H9 (cell line): ENCODE measurements at regions not wholly inside any gene's neighbourhood (a gene's known extent, or its start where the extent isn't known, plus 50 kb on each side); places are given as distances from the start of the nearest gene placed in this dataset.

Experiments
- DNase-seq: peaks from one replicate; pipeline ENCODE4 v3.0.0-alpha.2; 2017
- H2AFZ ChIP-seq: one replicate; pipeline ENCODE4 v1.6.1; 2013; ENCODE audit warnings: mild to moderate bottlenecking, low read length, control low read depth, moderate library complexity
- H2AK5ac ChIP-seq: 2 replicates; pipeline ENCODE4 v1.6.1; 2013; ENCODE audit warnings: low read length, control low read depth, mixed read lengths; ENCODE audit not compliant: insufficient read length
- H2BK120ac ChIP-seq: one replicate; pipeline ENCODE4 v1.6.1; 2013; ENCODE audit warnings: low read depth, mild to moderate bottlenecking, low read length, control low read depth, inconsistent platforms; ENCODE audit not compliant: poor library complexity, severe bottlenecking
- H2BK12ac ChIP-seq: 2 replicates; pipeline ENCODE4 v1.6.1; 2013; ENCODE audit warnings: low read length, control low read depth, mixed read lengths, low read depth; ENCODE audit not compliant: insufficient read length
- H2BK15ac ChIP-seq: 2 replicates; pipeline ENCODE4 v1.6.1; 2013; ENCODE audit warnings: low read depth, low read length, control low read depth
- H2BK20ac ChIP-seq: one replicate; pipeline ENCODE4 v1.6.1; 2013; ENCODE audit warnings: low read depth, mild to moderate bottlenecking, low read length, control low read depth, inconsistent platforms; ENCODE audit not compliant: poor library complexity, severe bottlenecking
- H2BK5ac ChIP-seq: 2 replicates; pipeline ENCODE4 v1.6.1; 2013; ENCODE audit warnings: low read length, control low read depth, mixed read lengths; ENCODE audit not compliant: insufficient read length
- H3K14ac ChIP-seq: 2 replicates; pipeline ENCODE4 v1.6.1; 2013; ENCODE audit warnings: low read length, control low read depth; ENCODE audit not compliant: insufficient read depth
- H3K18ac ChIP-seq: 2 replicates; pipeline ENCODE4 v1.6.1; 2013; ENCODE audit warnings: low read depth, mild to moderate bottlenecking, mixed read lengths, low read length, control low read depth; ENCODE audit not compliant: insufficient read length
- H3K23ac ChIP-seq: 2 replicates; pipeline ENCODE4 v1.6.1; 2013; ENCODE audit warnings: low read length, control low read depth, mixed read lengths, low read depth; ENCODE audit not compliant: insufficient read length
- H3K23me2 ChIP-seq: 2 replicates; pipeline ENCODE4 v1.6.1; 2013; ENCODE audit warnings: low read depth, mild to moderate bottlenecking, mixed read lengths, low read length, control low read depth; ENCODE audit not compliant: insufficient read length, poor library complexity, severe bottlenecking
- H3K27ac ChIP-seq: 2 replicates; pipeline ENCODE4 v1.5.1; 2013; ENCODE audit warnings: low read length, control low read depth, mixed read lengths, low read depth; ENCODE audit not compliant: insufficient read length
- H3K27me3 ChIP-seq: 2 replicates; pipeline ENCODE4 v1.6.1; 2013; ENCODE audit warnings: low read length, control low read depth, inconsistent platforms; ENCODE audit not compliant: insufficient read depth
- H3K4ac ChIP-seq: 2 replicates; pipeline ENCODE4 v1.6.1; 2013; ENCODE audit warnings: low read depth, mild to moderate bottlenecking, control low read depth, inconsistent platforms, low read length, moderate library complexity
- H3K4me1 ChIP-seq: 2 replicates; pipeline ENCODE4 v1.6.1; 2013; ENCODE audit warnings: low read length, control low read depth, inconsistent platforms; ENCODE audit not compliant: insufficient read depth
- H3K4me2 ChIP-seq: 2 replicates; pipeline ENCODE4 v1.6.1; 2013; ENCODE audit warnings: low read length, control low read depth, mixed read lengths; ENCODE audit not compliant: insufficient read length, insufficient read depth
- H3K56ac ChIP-seq: 2 replicates; pipeline ENCODE4 v1.6.1; 2013; ENCODE audit warnings: low read depth, mild to moderate bottlenecking, mixed read lengths, low read length, control low read depth; ENCODE audit not compliant: insufficient read length
- H3K79me1 ChIP-seq: 2 replicates; pipeline ENCODE4 v1.6.1; 2013; ENCODE audit warnings: low read depth, mild to moderate bottlenecking, moderate library complexity, low read length, control low read depth, inconsistent platforms; ENCODE audit not compliant: insufficient read depth, poor library complexity, severe bottlenecking
- H3K79me2 ChIP-seq: 2 replicates; pipeline ENCODE4 v1.6.1; 2013; ENCODE audit warnings: low read length, control low read depth, inconsistent platforms; ENCODE audit not compliant: insufficient read depth
- H3K9ac ChIP-seq: 2 replicates; pipeline ENCODE4 v1.6.1; 2013; ENCODE audit warnings: low read length, control low read depth, mixed read lengths; ENCODE audit not compliant: insufficient read length; ENCODE audit errors: extremely low read depth
- H3K9me3 ChIP-seq: one replicate; pipeline ENCODE4 v1.6.1; 2013; ENCODE audit warnings: low read depth, low read length, inconsistent platforms; ENCODE audit not compliant: control insufficient read depth
- H3T11ph ChIP-seq: one replicate; pipeline ENCODE4 v1.6.1; 2013; ENCODE audit warnings: mild to moderate bottlenecking, low read length, control low read depth, inconsistent platforms
- H4K20me1 ChIP-seq: one replicate; pipeline ENCODE4 v1.6.1; 2013; ENCODE audit not compliant: control insufficient read depth, insufficient read length, insufficient read depth
- H4K5ac ChIP-seq: 2 replicates; pipeline ENCODE4 v1.6.1; 2013; ENCODE audit warnings: low read depth, mild to moderate bottlenecking, mixed read lengths, low read length, control low read depth; ENCODE audit not compliant: insufficient read length
- H4K8ac ChIP-seq: replicated peaks from 2 replicates; pipeline ENCODE4 v1.6.1; 2013; ENCODE audit warnings: low read length, control low read depth, mixed read lengths, low read depth; ENCODE audit not compliant: insufficient read length
- H4K91ac ChIP-seq: 2 replicates; pipeline ENCODE4 v1.6.1; 2013; ENCODE audit warnings: low read depth, mild to moderate bottlenecking, moderate library complexity, mixed read lengths, low read length, control low read depth; ENCODE audit not compliant: insufficient read length
- H3K27ac Mint-ChIP-seq, 3 experiments: 2 replicates in 2 of 3; 3 replicates in 1 of 3; pipeline ENCODE4 v1.8.0; 2020 to 2021; ENCODE audit warnings: mixed read lengths in 3 of 3, mild to moderate bottlenecking in 1 of 3, moderate library complexity in 1 of 3
- H3K27me3 Mint-ChIP-seq: 2 replicates; pipeline ENCODE4 v1.8.0; 2021; ENCODE audit warnings: low read depth, mild to moderate bottlenecking, moderate library complexity, mixed read lengths
- H3K36me3 Mint-ChIP-seq, 3 experiments: 2 replicates in 2 of 3; 3 replicates in 1 of 3; pipeline ENCODE4 v1.8.0; 2020 to 2021; ENCODE audit warnings: low read depth in 3 of 3, mixed read lengths in 3 of 3; ENCODE audit not compliant: insufficient read depth in 1 of 3
- H3K4me1 Mint-ChIP-seq, 2 experiments: 2 replicates each; pipeline ENCODE4 v1.8.0; 2020; ENCODE audit warnings: mixed read lengths in 2 of 2
- H3K4me3 Mint-ChIP-seq, 2 experiments: 2 replicates in 1 of 2; 3 replicates in 1 of 2; pipeline ENCODE4 v1.8.0; 2020 to 2021; ENCODE audit warnings: mild to moderate bottlenecking in 2 of 2, mixed read lengths in 2 of 2, moderate library complexity in 1 of 2
- H3K9me3 Mint-ChIP-seq, 2 experiments: 2 replicates in 1 of 2; 3 replicates in 1 of 2; pipeline ENCODE4 v1.8.0; 2020; ENCODE audit warnings: mild to moderate bottlenecking in 2 of 2, mixed read lengths in 2 of 2, moderate library complexity in 1 of 2
- WGBS: extraction: QIAGEN DNeasy Blood & Tissue Kit; methylation state at CpG from one replicate; pipeline ENCODE4 v1.1.7; 2013; ENCODE audit warnings: missing lambda C conversion rate, low lambda C conversion rate, mixed read lengths; ENCODE audit not compliant: insufficient read length; ENCODE audit errors: extremely low coverage; 5-methylcytosine and 5-hydroxymethylcytosine counted together
- TF ChIP-seq, protein P1 (sequence below): fragments of 200-600 bp; sonication (generic); conservative IDR thresholded peaks from 3 replicates; pipeline ENCODE4 v1.8.0; 2021; ENCODE audit warnings: antibody characterized with exemption, mild to moderate bottlenecking

DNA sequence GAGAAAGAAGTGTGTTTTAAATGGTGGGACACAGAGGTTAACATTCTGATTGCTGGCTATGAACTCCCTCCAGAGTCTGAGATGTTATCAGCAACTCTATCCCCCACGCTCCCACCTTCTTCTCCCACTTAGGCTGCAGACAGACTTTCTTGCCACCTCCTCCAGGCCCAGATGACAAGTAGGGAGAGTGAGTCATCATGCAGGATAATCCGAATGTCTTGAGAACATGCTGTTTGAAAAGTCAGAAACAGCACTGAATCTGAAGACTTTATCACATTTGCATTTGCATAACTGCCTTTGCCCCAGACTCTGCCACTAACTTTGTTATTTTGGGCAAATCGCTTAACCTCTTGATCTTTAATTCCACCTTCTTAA is 139.8 kb downstream of the ESM1 start:
- H3K23ac ChIP-seq, result no peak overlapping the region
- 0 out of 2 replicates have a peak, but pooled peaks cover 3% of the 10 kb centered on the region for H3K4me1 ChIP-seq
- no peak for DNase-seq

More for the DNA sequence above, 139.8 kb downstream of the ESM1 start:
- Histone ChIP-seq H3K18ac (no peak overlapping the region), H3K23me2 (no peaks in the 10 kb centered on the region), H3T11ph (no peak overlapping the region), H2BK20ac (no peak overlapping the region), H2BK5ac (no peak overlapping the region), H2BK120ac (no peak overlapping the region), H4K8ac (no peak overlapping the region), H3K14ac (no peak overlapping the region), H2BK12ac (no peak overlapping the region), H2AFZ (no peak overlapping the region), H3K56ac (no peak overlapping the region), H3K27me3 (no peaks in the 10 kb centered on the region), H3K9me3 (no peaks in the 10 kb centered on the region), H4K5ac (no peak overlapping the region), H3K9ac (no peak overlapping the region), H3K79me1 (no peaks in the 10 kb centered on the region), H3K79me2 (no peaks in the 10 kb centered on the region), H4K20me1 (no peaks in the 10 kb centered on the region), H4K91ac (no peak overlapping the region), H3K27ac (no peak overlapping the region), H3K4ac (no peak overlapping the region), H2AK5ac (no peak overlapping the region), H3K4me2 (no peak overlapping the region), H2BK15ac (no peak overlapping the region)
- Mint-ChIP-seq H3K9me3 (no peaks in the 10 kb centered on the region), H3K27ac (no peak overlapping the region), H3K36me3 (no peaks in the 10 kb centered on the region), H3K4me1 (peaks cover 3 to 14% of the 10 kb centered on the region in 2 experiments; a peak in 2 of 4 replicates), H3K4me3 (no peak overlapping the region), H3K27me3 (no peaks in the 10 kb centered on the region; the same call in 1 of the 2 replicates)
- no CpG with 5 or more reads among the region's 3 CpGs for WGBS
- TF ChIP-seq, protein P1, sequence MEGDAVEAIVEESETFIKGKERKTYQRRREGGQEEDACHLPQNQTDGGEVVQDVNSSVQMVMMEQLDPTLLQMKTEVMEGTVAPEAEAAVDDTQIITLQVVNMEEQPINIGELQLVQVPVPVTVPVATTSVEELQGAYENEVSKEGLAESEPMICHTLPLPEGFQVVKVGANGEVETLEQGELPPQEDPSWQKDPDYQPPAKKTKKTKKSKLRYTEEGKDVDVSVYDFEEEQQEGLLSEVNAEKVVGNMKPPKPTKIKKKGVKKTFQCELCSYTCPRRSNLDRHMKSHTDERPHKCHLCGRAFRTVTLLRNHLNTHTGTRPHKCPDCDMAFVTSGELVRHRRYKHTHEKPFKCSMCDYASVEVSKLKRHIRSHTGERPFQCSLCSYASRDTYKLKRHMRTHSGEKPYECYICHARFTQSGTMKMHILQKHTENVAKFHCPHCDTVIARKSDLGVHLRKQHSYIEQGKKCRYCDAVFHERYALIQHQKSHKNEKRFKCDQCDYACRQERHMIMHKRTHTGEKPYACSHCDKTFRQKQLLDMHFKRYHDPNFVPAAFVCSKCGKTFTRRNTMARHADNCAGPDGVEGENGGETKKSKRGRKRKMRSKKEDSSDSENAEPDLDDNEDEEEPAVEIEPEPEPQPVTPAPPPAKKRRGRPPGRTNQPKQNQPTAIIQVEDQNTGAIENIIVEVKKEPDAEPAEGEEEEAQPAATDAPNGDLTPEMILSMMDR, result no peak
